Fibroblast of mammary gland (primary cell): ENCODE measurements at regions not wholly inside any gene's neighbourhood (a gene's known extent, or its start where the extent isn't known, plus 50 kb on each side); places are given as distances from the start of the nearest gene placed in this dataset.

Experiments used
- DNase-seq: peaks from one replicate; pipeline ENCODE4 v3.0.0-alpha.2; 2010; ENCODE audit warnings: low read depth
- H3K4me3 ChIP-seq: 2 replicates; pipeline ENCODE4 v1.5.1; 2011; ENCODE audit warnings: low read depth, mild to moderate bottlenecking, low read length, moderate library complexity; ENCODE audit not compliant: control insufficient read depth
- TF ChIP-seq, protein P1 (sequence below): conservative IDR thresholded peaks from 2 replicates; pipeline ENCODE4 v1.5.1; 2011; ENCODE audit warnings: low read depth, low read length, inconsistent platforms; ENCODE audit not compliant: control insufficient read depth, insufficient read depth

DNA sequence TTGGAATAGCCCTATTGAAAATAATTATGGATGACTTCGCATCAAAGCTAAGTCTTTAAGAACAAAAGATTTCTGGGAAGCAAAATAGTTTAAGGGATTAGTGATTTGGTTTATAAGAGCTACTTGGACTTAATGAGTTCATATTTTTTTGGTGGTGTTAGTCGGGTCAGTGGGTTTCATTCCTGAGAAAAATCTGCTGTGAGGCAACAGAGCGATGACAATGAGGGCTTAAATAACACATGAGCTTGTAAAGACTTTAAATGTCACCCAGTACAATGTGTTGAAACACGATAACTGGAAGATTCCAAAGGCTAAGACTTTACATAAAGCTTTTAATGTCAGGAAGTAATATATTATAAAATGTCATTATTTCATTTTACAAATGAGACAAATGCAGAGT lies 178.8 kb downstream of the ARL4A start:
- TF ChIP-seq, protein P1, sequence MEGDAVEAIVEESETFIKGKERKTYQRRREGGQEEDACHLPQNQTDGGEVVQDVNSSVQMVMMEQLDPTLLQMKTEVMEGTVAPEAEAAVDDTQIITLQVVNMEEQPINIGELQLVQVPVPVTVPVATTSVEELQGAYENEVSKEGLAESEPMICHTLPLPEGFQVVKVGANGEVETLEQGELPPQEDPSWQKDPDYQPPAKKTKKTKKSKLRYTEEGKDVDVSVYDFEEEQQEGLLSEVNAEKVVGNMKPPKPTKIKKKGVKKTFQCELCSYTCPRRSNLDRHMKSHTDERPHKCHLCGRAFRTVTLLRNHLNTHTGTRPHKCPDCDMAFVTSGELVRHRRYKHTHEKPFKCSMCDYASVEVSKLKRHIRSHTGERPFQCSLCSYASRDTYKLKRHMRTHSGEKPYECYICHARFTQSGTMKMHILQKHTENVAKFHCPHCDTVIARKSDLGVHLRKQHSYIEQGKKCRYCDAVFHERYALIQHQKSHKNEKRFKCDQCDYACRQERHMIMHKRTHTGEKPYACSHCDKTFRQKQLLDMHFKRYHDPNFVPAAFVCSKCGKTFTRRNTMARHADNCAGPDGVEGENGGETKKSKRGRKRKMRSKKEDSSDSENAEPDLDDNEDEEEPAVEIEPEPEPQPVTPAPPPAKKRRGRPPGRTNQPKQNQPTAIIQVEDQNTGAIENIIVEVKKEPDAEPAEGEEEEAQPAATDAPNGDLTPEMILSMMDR: no peak
- no peak for DNase-seq
- H3K4me3 ChIP-seq: no peak overlapping the region

DNA sequence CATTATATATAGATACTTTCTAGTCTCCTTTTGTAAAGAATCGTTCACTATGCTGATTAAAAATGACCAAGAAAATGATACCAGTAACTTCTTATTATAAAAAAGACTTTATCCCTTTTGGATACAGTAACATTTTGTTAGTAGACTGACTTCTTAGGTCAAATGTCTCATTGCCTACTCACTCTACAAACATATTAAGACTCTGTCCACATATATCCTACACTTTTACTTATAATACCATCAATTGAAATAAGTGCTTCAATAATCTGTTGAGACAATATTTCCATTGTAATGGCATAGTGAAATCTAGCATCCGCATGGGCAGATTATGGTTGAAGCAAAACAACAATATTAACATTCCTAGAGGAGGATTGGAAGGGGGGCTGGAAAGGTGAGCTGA lies 180.6 kb downstream of the ARL4A start:
- TF ChIP-seq, protein P1: no peak
- no peak overlapping the region for H3K4me3 ChIP-seq
- no peak for DNase-seq

DNA sequence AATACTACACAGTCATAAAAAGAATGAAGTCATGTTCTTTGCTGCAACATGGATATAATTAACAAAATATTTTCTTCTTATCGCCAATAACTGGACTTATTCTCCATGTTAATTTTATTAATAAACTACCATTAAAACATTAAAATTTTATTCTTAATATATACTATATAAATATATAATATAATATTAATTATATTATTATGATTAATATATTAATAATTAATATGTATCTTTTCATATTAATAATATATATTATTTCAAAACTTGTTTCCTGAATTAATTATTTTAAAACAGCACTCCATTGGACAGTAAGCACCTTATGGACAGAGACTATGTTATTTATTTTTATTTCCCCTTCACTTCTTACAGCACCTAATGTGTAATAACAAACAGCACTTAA lies 182.8 kb downstream of the ARL4A start:
- DNase-seq: no peak
- TF ChIP-seq, protein P1: no peak
- H3K4me3 ChIP-seq: no peak overlapping the region

DNA sequence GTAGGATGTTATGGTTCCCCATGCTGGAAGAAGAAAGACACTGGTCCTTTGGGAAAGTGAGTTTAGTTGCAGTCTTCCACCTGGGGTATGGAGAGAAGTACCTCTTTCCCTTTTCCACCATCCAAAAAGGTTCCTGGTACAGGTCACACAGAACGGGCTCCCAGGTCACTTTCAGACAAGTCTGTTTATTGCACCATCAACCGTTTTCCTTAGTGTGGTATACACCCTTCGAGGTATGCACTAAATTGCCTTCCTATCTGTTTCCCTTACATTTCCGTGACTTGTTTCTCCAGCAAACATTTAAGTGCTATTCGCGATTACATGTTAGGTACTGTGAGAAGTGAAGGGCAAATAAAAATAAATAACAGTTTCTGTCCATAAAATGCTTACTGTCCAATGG lies 185.1 kb downstream of the ARL4A start:
- TF ChIP-seq, protein P1: no peak
- no peak for DNase-seq
- H3K4me3 ChIP-seq: no peak overlapping the region

DNA sequence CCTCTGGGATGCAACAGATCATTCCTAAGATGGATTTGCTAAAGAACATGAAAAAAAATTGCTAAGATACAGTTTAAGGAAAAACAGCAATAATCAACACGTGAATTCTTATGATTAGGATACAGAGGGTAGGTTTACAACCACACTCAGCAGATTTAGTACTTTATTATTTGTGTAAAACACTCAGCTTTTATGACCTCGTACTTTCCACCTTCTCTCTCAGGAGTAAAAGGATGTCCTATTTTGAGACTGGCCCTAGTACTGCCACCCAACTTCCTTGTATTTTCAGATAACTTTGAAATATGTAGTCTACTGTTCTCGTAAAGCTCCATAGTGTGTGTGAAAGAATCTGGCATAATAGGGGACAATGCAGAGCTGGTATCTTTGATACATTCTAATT lies 186.1 kb downstream of the ARL4A start:
- TF ChIP-seq, protein P1: no peak
- no peak overlapping the region for H3K4me3 ChIP-seq
- no peak for DNase-seq

DNA sequence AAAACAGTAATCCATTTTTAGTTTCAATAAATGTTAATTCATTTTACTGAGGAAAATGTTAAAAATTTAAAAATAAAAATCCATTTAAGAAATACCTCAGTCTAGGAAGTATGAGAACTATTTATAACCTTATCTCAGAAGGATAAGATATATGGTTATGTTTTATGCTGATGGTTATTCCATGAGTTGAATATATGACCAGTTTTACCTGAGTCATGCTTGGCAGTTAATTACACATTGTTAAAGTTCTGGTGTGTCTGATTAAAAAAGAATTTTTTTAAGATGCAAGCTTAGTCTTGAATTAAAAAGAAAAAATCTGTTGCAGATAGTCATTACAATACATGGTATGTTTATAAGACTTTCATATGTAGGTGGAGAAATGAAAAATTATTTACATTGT lies 191.7 kb downstream of the ARL4A start:
- TF ChIP-seq, protein P1: no peak
- DNase-seq: no peak
- H3K4me3 ChIP-seq: no peak overlapping the region

DNA sequence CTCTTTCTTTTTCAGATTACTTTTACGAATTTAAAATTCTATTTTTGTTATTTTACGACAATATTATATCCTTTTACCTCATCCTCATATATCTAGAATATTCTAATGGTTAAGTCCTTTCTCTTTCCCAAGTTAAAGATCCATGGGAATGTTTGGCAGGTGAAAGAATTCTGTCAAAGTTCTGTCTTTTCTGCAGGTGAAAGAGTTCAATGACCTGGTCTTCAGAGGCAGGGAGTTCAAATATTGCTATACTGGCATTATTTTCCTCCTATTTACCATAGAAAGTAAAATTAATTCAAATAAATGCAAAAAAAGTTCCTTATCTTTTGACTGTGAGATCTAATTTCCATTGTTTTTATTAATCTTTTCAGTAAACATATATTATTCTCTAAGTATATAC lies 194.3 kb downstream of the ARL4A start:
- no peak for DNase-seq
- TF ChIP-seq, protein P1: no peak
- H3K4me3 ChIP-seq: no peak overlapping the region
